Liver (tissue), 8 donors: ENCODE measurements at regions not wholly inside any gene's neighbourhood (a gene's known extent, or its start where the extent isn't known, plus 50 kb on each side); places are given as distances from the start of the nearest gene placed in this dataset.
A peak's percentile ranks its signal among the peaks of the same experiment; 100 is the strongest.

Source experiments
- DNase-seq: peaks from one replicate; pipeline ENCODE4 v3.0.0-alpha.2; 2017; ENCODE audit warnings: low spot score
- H3K27ac ChIP-seq, 2 donors: one replicate each; pipeline ENCODE4 v1.7.0; 2013; ENCODE audit warnings: inconsistent platforms in 2 of 2, low read length in 2 of 2, control low read depth in 1 of 2, low read depth in 1 of 2, mild to moderate bottlenecking in 1 of 2
- H3K27me3 ChIP-seq, 4 donors: one replicate each; pipeline versions ENCODE4 v1.6.1 to v1.7.0; 2013; ENCODE audit warnings: low read length in 3 of 4, inconsistent platforms in 1 of 4, mild to moderate bottlenecking in 1 of 4, moderate library complexity in 1 of 4; ENCODE audit not compliant: control insufficient read depth in 4 of 4, insufficient read depth in 4 of 4
- H3K36me3 ChIP-seq, 4 donors: one replicate each; pipeline versions ENCODE4 v1.6.1 to v1.7.0; 2013; ENCODE audit warnings: low read length in 3 of 4, mild to moderate bottlenecking in 3 of 4, low read depth in 1 of 4, moderate library complexity in 1 of 4; ENCODE audit not compliant: control insufficient read depth in 4 of 4, insufficient read depth in 3 of 4
- H3K4me1 ChIP-seq, 4 donors: one replicate each; pipeline versions ENCODE4 v1.6.1 to v1.7.0; 2013; ENCODE audit warnings: low read length in 3 of 4, mild to moderate bottlenecking in 3 of 4, moderate library complexity in 1 of 4; ENCODE audit not compliant: control insufficient read depth in 4 of 4, insufficient read depth in 4 of 4
- H3K4me3 ChIP-seq, 3 donors: one replicate each; pipeline versions ENCODE4 v1.6.1 to v1.7.0; 2013; ENCODE audit warnings: low read length in 3 of 3, control low read depth in 1 of 3, low read depth in 1 of 3, mild to moderate bottlenecking in 1 of 3
- H3K9ac ChIP-seq, 2 donors: one replicate each; pipeline ENCODE4 v1.7.0; 2013; ENCODE audit warnings: low read length in 2 of 2, mild to moderate bottlenecking in 2 of 2, moderate library complexity in 2 of 2, control low read depth in 1 of 2, low read depth in 1 of 2
- H3K9me3 ChIP-seq, 4 donors: one replicate each; pipeline versions ENCODE4 v1.6.1 to v1.7.0; 2013; ENCODE audit warnings: low read length in 3 of 4; ENCODE audit not compliant: control insufficient read depth in 4 of 4
- ATF3 ChIP-seq: IDR thresholded peaks from 2 replicates; pipeline ENCODE4 v1.6.1; 2016; ENCODE audit warnings: antibody characterized with exemption
- EGR1 ChIP-seq, 2 donors: IDR thresholded peaks; 2 replicates each; pipeline ENCODE4 v1.6.1; 2016 to 2018; ENCODE audit warnings: antibody characterized with exemption in 2 of 2, low read depth in 2 of 2
- FOXA1 ChIP-seq: IDR thresholded peaks from 2 replicates; pipeline ENCODE4 v1.6.1; 2016; ENCODE audit warnings: antibody characterized with exemption
- FOXA2 ChIP-seq: IDR thresholded peaks from 2 replicates; pipeline ENCODE4 v1.6.1; 2016; ENCODE audit warnings: antibody characterized with exemption
- GABPA ChIP-seq, 2 donors: IDR thresholded peaks in 1 of 2; conservative IDR thresholded peaks in 1 of 2; 2 replicates each; pipeline ENCODE4 v1.6.1; 2016; ENCODE audit warnings: antibody characterized with exemption in 2 of 2, mild to moderate bottlenecking in 1 of 2, moderate library complexity in 1 of 2
- HNF4A ChIP-seq, 2 donors: conservative IDR thresholded peaks; 2 replicates each; pipeline ENCODE4 v1.6.1; 2016; ENCODE audit warnings: antibody characterized with exemption in 2 of 2, mild to moderate bottlenecking in 2 of 2
- HNF4G ChIP-seq: IDR thresholded peaks from 2 replicates; pipeline ENCODE4 v1.6.1; 2016; ENCODE audit warnings: antibody characterized with exemption
- JUND ChIP-seq, 2 donors: IDR thresholded peaks; 2 replicates each; pipeline ENCODE4 v1.6.1; 2016; ENCODE audit warnings: antibody characterized with exemption in 2 of 2
- NR2F2 ChIP-seq: IDR thresholded peaks from 2 replicates; pipeline ENCODE4 v1.6.1; 2016; ENCODE audit warnings: antibody characterized with exemption
- RAD21 ChIP-seq, 2 donors: IDR thresholded peaks; 2 replicates each; pipeline ENCODE4 v1.6.1; 2016; ENCODE audit warnings: antibody characterized with exemption in 2 of 2, mild to moderate bottlenecking in 2 of 2
- SP1 ChIP-seq: IDR thresholded peaks from 2 replicates; pipeline ENCODE4 v1.6.1; 2018; ENCODE audit warnings: antibody characterized with exemption, mild to moderate bottlenecking
- TAF1 ChIP-seq: conservative IDR thresholded peaks from 2 replicates; pipeline ENCODE4 v1.6.1; 2016; ENCODE audit warnings: antibody characterized with exemption, mild to moderate bottlenecking
- ZBTB33 ChIP-seq: IDR thresholded peaks from 2 replicates; pipeline ENCODE4 v1.6.1; 2016; ENCODE audit warnings: antibody characterized with exemption
- WGBS: extraction: QIAGEN DNeasy Blood & Tissue Kit; methylation state at CpG from one replicate; pipeline ENCODE4 v1.1.7; 2013; 5-methylcytosine and 5-hydroxymethylcytosine counted together
- TF ChIP-seq, protein P1 (sequence below): IDR thresholded peaks from 2 replicates; pipeline ENCODE4 v1.6.1; 2016; ENCODE audit warnings: antibody characterized with exemption, mild to moderate bottlenecking
- TF ChIP-seq, protein P2 (sequence below): fragments of 150-350 bp; IDR thresholded peaks from 2 replicates; pipeline ENCODE4 v1.5.1; 2017; ENCODE audit warnings: improper control_type of control experiment, low read depth, low read length; ENCODE audit not compliant: missing input control
- donor health status: healthy.
- donor health status: healthy.
- donor health status: healthy.
- donor health status: healthy.
- donor health status: healthy.

- no peak for DNase-seq
- no peaks in the 10 kb centered on the region for H3K9me3 ChIP-seq
- H3K36me3 ChIP-seq, result no peaks in the 10 kb centered on the region
- TF ChIP-seq JUND (IDR thresholded peaks at IDR 0.05) (no peak), SP1 (no peak), TAF1 (no peak), RAD21 (IDR thresholded peaks at IDR 0.05) (no peak), FOXA2 (no peak), EGR1 (IDR thresholded peaks at IDR 0.05; ENCODE audit: low read depth in 2 of 2) (no peak), GABPA (IDR thresholded peaks at IDR 0.05 in 1 of 2, conservative IDR thresholded peaks at IDR 0.05 in 1 of 2) (no peak), HNF4A (conservative IDR thresholded peaks at IDR 0.05) (no peak), NR2F2 (no peak), HNF4G (no peak), FOXA1 (no peak)
- TF ChIP-seq, protein P1, sequence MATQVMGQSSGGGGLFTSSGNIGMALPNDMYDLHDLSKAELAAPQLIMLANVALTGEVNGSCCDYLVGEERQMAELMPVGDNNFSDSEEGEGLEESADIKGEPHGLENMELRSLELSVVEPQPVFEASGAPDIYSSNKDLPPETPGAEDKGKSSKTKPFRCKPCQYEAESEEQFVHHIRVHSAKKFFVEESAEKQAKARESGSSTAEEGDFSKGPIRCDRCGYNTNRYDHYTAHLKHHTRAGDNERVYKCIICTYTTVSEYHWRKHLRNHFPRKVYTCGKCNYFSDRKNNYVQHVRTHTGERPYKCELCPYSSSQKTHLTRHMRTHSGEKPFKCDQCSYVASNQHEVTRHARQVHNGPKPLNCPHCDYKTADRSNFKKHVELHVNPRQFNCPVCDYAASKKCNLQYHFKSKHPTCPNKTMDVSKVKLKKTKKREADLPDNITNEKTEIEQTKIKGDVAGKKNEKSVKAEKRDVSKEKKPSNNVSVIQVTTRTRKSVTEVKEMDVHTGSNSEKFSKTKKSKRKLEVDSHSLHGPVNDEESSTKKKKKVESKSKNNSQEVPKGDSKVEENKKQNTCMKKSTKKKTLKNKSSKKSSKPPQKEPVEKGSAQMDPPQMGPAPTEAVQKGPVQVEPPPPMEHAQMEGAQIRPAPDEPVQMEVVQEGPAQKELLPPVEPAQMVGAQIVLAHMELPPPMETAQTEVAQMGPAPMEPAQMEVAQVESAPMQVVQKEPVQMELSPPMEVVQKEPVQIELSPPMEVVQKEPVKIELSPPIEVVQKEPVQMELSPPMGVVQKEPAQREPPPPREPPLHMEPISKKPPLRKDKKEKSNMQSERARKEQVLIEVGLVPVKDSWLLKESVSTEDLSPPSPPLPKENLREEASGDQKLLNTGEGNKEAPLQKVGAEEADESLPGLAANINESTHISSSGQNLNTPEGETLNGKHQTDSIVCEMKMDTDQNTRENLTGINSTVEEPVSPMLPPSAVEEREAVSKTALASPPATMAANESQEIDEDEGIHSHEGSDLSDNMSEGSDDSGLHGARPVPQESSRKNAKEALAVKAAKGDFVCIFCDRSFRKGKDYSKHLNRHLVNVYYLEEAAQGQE, result no peak
- no peak overlapping the region for H3K9ac ChIP-seq
- no peaks in the 10 kb centered on the region for H3K27me3 ChIP-seq
- peaks cover 9 to 15% (median 11%) of the 10 kb centered on the region in 4 donors for H3K4me1 ChIP-seq
- 84% methylated on average over 4 of the region's 4 CpGs for WGBS
- H3K27ac ChIP-seq, result no peak overlapping the region
- H3K4me3 ChIP-seq, result no peak overlapping the region
Measured at GRCh38 chr5:118778941-118779340, 209.4 kb downstream of the DTWD2 start.

- H3K4me1 ChIP-seq, result peaks cover 9 to 15% (median 11%) of the 10 kb centered on the region in 4 donors
- no peak for DNase-seq
- H3K36me3 ChIP-seq, result no peaks in the 10 kb centered on the region
- H3K9ac ChIP-seq, result no peak overlapping the region
- TF ChIP-seq SP1 (peak; percentile 31), HNF4A (conservative IDR thresholded peaks at IDR 0.05) (peak; percentile 47 to 49), RAD21 (IDR thresholded peaks at IDR 0.05) (no peak), ATF3 (no peak)
- H3K9me3 ChIP-seq, result no peaks in the 10 kb centered on the region
- no peaks in the 10 kb centered on the region for H3K27me3 ChIP-seq
- 52% methylated on average over 3 of the region's 3 CpGs for WGBS
- H3K4me3 ChIP-seq, result no peak overlapping the region
- H3K27ac ChIP-seq, result no peak overlapping the region
Measured at GRCh38 chr5:118777189-118777736, 211.1 kb downstream of the DTWD2 start.

- WGBS, result 86% methylated on average over 1 of the region's 1 CpG
- Histone ChIP-seq H3K27ac (no peak overlapping the region), H3K9me3 (no peaks in the 10 kb centered on the region), H3K36me3 (no peaks in the 10 kb centered on the region), H3K4me3 (no peak overlapping the region), H3K27me3 (no peaks in the 10 kb centered on the region), H3K4me1 (peaks cover 9 to 15% (median 11%) of the 10 kb centered on the region in 4 donors), H3K9ac (no peak overlapping the region)
- TF ChIP-seq JUND (IDR thresholded peaks at IDR 0.05), result no peak
- no peak for TF ChIP-seq EGR1 (IDR thresholded peaks at IDR 0.05; ENCODE audit: low read depth in 2 of 2)
- no peak for TF ChIP-seq FOXA2
- TF ChIP-seq ZBTB33, result no peak
- TF ChIP-seq, protein P1, result no peak
- no peak for TF ChIP-seq RAD21 (IDR thresholded peaks at IDR 0.05)
- TF ChIP-seq, protein P2, sequence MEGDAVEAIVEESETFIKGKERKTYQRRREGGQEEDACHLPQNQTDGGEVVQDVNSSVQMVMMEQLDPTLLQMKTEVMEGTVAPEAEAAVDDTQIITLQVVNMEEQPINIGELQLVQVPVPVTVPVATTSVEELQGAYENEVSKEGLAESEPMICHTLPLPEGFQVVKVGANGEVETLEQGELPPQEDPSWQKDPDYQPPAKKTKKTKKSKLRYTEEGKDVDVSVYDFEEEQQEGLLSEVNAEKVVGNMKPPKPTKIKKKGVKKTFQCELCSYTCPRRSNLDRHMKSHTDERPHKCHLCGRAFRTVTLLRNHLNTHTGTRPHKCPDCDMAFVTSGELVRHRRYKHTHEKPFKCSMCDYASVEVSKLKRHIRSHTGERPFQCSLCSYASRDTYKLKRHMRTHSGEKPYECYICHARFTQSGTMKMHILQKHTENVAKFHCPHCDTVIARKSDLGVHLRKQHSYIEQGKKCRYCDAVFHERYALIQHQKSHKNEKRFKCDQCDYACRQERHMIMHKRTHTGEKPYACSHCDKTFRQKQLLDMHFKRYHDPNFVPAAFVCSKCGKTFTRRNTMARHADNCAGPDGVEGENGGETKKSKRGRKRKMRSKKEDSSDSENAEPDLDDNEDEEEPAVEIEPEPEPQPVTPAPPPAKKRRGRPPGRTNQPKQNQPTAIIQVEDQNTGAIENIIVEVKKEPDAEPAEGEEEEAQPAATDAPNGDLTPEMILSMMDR, result no peak
- no peak for TF ChIP-seq NR2F2
- no peak for DNase-seq
Measured at GRCh38 chr5:118776755-118777154, 211.6 kb downstream of the DTWD2 start.
